GM18867 (cell line): ENCODE measurements at regions not wholly inside any gene's neighbourhood (a gene's known extent, or its start where the extent isn't known, plus 50 kb on each side); places are given as distances from the start of the nearest gene placed in this dataset.
"Not testable (repeated sequence)": the region's sequence is repeated elsewhere in the genome, so short reads cannot be mapped to it uniquely, and the experiment has no call there.

Experiments
- ATAC-seq: cut with Tn5 transposase; IDR thresholded peaks from one replicate; pipeline ENCODE4 v1.9.1; 2021; ENCODE audit warnings: mild to moderate bottlenecking, moderate library complexity; ENCODE audit not compliant: unreplicated experiment

DNA sequence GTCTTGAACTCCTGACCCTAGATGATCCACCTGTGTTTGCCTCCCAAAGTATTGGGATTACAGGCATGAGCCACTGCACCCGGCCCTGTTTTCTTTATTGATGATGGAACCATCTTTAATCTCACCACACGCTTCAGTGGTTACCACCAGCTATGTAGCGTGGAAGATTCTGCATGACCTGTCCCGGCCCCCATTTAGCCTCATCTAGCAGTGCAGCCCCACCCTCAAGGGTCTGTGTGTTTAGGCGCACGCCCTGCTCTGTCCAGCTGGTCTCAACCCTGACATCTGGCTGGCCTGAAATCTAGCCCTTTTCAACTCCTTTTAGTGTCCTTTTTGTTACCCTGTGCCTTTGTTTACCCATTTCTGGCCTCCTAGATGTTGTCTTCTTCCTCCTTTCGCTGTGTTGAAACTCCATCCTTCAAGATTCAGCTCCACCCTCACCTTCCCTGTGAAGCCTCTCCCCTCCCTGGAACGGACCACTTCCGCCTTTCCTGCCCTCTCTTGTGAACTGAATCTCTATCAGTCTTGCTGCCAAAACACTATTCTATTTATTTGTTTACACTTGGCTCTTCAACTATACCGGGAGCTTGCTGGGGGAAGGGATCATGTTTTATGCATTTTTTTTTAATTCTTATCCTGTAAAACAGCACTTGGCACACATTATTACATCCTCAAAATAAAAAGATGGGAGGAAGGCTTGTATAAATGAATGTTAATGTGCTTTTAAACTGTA lies 101.0 kb upstream of the MTHFD1L start:
- ATAC-seq = peak; percentile 15

DNA sequence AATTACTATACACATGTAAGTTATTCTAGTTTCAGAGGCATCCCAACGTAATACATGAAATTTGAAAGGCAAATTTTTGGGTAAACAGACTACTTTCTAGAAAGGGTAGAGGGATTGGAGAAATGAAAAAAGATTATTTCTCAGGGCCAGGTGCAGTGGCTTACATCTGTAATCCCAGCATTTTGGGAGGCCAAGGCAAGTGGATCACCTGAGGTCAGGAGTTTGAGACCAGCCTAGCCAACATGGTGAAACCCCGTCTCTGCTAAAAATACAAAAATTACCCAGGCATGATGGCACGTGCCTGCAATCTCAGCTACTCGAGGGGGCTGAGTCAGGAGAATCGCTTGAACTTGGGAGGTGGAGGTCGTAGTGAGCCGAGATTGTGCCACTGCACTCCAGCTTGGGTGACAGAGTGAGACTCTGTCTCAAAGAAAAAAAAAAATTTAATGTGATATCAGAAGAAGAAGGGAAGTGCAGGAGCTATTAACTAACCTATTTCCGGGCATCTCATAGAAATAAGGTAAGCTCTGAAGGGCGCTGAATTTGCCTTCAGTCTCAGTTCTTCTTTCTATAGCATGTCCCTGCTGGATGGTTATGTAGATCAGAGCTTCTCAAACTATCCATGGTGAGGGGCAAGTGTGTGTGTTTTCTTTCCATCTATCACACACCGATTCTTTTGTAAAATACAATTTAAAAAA lies 100.3 kb upstream of the MTHFD1L start:
- peak; percentile 95 for ATAC-seq

DNA sequence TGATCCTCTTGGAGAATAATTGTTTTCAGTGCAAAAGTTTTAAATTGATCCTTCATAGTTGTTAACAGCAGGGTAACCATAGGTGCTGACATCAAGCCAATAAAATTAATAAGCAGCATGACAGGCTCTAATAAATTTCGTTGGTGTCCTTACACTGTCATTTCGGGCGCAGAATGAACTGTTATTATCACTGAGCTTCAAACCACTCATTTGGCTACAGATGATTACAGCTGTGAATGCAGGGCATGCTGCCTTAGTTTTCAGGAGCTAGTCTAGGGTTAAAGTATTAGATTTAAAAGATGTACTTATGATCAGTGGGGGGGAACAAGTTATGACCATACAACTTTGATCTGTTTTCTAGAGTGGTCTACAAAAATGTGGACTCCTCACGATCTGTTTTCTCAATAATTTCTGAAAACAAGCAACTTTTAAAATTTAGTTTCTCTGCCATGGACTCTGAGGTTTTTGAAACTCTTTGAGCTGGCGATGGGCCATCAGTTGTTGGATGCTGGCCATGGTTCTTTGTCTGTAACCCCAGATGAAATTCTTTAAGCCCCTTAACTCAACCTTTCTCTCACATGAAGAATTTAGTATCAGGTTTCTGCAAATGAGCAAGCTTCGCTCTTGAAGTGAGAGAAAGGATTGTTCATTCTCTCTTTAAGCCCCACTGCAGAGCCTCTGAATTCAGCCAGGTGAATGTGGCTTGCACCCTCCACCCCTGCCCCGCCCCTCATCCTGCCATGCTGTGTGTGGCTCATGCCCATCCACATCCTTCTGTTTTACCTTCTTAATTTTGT lies 99.1 kb upstream of the MTHFD1L start:
- ATAC-seq = no peak

DNA sequence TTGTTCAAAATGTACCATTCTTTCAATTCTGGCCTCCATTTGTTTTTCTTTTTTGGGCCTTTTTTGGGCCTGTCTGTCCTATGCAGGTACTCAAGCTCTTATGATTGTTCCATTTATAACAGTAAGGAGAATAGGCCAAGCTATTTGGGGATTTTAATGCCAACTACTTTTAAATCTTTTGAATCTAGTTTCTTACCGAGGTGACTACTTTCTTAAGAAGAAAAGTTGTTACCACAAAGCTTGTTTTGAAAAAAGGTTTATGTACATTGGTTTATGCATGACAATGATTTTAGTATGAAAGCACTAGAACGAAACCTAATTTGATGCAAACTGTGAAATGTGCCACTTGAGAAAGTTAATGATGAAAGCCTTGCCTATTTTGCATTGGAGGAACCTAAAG lies 98.3 kb upstream of the MTHFD1L start:
- ATAC-seq = no peak

DNA sequence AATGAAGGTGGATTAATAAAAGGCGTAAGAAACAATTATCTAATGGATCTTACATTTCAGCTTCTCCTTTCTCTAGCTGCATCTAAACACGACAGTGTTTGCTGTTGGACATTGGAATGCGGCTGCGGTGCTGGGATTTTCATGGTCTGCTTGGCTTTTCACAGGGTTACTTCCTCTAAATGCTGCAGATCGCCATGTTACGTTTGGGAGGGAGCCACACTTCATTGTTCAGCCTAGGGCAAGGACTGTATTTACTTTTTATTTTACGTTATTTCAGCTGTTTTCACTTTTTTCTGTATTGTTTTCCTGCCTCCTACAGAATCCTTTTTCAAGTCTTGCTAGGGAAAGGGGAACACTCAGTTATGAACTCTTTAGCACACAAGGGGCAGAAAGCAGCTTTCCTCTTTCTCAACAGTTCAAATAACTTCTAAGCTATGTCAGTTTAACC lies 97.9 kb upstream of the MTHFD1L start:
- ATAC-seq = no peak

DNA sequence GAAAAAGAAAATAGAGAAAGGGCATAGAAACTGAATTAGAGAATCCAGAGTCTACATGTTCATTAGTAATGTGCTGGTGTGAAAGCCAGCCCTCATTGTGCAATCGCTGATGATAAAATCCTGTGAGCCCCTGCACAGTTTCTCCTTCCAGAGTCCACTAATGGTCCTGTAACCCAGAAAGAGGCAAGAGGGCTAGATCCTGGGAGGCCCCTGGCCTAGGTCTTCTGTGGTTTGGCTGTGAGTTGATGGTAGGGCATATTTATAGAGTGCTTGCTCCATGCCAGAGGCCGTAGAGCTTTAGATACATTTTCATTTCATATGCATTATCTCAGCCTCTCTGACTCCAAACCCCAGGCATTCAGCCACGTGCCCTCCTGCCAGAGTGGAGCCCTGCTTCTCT lies 94.9 kb upstream of the MTHFD1L start:
- ATAC-seq = no peak

DNA sequence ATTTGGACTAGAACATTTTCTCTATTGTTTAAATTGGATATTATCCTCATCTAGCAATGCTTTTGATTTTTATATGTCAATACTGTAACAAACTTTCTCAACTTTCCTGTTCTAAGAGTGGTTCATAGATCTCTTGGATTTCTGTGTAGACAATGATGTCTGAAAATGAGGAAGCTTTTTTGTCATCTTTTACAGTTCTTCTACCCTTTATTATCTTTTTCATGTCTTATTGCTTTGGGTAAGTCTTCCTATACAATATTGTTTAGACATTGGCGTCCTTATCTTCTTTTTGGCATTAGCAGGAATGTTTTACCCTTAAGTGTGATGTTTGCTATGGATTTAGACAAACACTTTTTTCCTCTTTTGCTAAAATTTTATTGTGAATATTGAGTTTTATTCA lies 91.5 kb upstream of the MTHFD1L start:
- ATAC-seq = no peak

DNA sequence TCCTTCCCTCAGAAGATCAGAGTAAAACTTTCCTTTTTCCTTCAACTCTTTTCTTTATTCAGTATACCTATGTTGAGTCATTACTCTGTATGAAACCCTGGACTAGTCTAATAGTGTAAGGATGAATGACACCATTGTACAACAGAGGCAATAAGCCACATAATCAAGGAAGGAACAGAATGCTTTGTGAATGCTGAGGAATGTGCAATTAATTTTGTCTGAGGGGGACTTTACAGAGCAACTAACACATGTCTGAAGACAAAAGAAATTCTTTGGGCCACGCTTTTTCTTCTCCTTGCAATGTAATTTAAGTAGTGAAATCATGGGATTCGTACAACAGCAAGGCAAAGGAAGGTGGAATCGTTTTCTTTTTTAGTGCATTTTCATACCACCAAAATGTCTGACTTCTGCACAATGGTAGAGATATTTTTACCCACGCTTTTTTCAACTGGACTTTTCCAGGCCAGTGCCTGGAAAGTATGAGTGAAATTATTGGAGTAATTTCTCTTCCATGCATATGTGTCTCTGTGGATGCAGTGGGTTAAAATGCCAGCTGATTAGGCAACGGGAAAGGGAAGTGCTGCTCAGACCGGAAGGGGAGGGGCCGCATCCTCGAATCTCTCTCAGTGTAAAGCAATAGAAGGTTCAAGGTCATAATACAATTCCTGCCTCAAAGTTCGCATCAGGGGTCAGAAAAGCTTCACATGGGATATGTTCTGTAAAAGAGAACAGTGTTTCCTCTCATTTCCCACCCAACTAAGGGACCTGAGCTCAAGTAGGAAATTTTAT lies 89.9 kb upstream of the MTHFD1L start:
- ATAC-seq = no peak

DNA sequence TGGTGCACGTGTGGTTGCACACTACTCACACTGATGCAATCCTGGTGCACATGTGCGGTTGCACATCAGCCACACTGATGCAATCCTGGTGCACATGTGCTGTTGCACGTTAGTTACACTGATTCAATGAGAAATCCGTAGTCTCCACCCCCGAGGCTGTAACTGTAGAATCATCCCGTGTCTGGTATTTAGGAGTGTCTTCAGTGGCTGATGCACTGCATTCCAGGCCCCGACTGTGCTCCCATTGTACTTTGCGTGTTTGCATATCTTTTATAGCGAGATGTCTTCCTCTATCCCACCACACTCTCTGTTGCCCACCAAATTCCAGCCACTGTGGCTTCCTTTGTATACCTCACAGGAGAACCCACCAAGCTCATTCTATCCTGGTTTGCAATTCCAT lies 87.8 kb upstream of the MTHFD1L start:
- no peak for ATAC-seq

DNA sequence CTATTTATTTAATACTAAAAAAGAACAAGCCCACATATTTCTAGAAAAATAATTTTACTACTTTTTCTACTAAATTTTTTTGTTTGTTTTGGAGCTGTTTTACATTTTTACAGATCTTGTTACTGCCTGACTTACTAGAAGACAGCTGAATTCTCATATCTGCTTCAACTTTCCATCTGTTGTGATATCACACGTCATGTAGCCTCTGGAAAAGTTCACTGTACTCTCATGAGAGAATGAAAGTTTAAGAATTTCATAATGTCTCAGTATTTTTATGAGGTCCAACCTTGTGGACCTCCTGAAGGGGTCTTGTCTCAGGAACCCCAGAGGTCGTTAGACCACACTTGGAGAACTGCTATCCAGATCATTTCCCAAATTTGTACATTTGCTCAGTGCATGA lies 81.7 kb upstream of the MTHFD1L start:
- no peak for ATAC-seq

DNA sequence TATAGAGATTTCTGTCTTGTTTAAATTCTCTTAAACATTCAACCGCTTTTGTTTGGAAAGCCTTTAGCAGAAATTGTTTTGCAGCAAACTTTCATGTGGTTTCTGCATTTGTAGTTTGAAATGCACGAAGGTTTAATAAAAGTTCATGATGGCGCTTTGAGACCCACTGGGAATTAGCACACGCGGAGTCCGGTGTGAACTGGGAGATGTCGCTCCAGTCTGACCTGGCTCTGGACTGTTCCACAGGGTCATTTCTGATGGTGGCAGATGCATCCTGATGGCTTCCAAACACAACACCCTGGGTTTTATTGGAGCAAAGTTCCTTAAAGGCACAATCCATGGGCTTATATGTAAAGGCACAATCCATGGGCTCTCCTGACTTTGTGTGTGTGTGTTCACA lies 78.1 kb upstream of the MTHFD1L start:
- no peak for ATAC-seq

DNA sequence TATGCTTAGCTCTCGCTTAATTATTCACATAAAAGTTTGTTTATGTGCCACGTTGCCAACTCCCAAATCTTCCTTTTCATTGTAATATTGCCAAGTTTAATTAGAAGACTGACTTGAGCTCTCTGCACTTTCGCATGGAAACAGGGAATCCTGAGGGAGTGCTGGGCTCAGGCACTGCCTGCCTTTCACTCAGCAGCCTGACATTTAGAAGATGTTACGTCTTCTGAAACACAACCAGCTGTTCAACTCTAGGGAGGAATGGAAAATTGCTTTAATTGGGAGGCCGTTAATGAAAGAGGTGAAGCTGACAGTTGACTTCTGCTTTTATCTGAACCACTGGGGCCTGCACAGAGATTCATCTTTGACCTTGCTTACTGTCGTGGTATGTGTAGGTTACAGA lies 77.4 kb upstream of the MTHFD1L start:
- no peak for ATAC-seq

DNA sequence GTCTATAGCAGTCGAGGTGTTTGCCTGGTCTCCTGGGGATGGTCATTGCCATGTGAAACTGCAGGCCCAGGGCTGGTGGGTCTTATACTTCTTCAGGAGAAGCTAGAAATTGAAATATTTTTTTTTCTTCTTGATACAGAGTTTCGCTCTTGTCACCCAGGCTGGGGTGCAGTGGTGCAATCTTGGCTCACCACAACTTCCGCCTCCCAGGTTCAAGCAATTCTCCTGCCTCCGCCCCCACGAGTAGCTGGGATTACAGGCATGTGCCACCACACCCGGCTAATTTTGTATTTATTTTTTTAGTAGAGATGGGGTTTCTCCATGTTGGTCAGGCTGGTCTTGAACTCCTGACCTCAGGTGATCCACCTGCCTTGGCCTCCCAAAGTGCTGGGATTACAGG lies 75.6 kb upstream of the MTHFD1L start:
- not testable (repeated sequence) for ATAC-seq

DNA sequence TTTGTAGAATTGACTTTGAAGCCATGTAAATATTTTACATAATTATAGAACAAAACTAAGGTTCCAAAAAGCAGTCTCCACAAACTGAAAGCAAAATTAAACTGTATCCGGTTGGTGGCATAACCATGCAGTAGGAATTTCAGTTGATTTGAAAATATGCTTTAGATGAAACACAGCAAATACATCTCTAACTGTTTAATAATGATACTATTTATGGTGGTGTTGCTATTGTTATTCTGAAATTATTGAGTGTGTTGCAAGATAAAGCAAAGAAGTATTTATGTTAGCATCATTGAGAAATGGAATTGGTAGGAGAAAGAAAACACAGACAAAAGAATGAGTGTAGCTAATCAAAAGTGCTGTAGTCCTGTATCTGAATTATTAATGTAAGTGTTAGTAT lies 73.8 kb upstream of the MTHFD1L start:
- ATAC-seq = no peak

DNA sequence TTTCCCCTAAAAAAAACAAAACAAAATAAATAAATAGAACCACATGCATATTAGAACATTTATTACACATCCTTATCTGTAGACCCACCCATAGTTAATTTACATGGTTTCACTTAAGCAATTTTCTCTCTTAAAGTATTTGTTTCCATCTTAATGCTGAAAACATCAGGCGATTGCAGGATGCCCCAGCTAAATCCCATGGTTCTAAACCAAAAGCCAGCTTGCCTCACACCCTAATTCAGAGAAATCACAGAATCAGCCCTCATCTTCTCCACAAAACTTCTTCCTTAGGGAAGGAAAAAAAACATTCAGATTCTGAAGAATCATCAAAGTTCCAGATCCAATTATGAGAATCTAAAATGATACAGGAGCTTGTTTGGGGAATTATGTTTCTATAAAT lies 67.6 kb upstream of the MTHFD1L start:
- ATAC-seq = no peak

DNA sequence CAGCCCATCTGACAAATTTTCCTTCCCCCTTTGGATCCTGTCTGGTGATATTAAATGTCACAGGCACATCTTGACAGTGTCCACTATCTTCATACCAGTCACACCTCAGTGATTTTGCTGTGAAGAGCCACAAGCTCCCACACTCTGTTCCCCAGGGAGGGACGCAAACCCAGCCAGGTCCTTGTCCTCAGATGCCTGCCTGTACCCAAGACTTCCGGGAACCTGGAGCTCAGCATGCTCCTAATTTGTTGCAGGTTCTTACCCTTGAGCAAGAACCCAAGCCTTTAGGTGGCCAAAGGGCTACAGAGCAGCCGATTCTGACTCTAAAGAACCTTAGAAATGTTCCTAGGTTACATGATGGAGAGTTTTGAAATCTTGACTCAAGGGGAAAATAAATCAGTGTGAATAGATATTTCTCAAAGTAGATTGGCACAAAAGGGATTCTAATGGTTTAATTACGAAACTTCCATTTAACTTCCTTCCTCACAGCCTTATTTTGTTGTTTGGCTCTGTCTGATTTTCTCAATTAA lies 66.2 kb upstream of the MTHFD1L start:
- ATAC-seq = no peak

DNA sequence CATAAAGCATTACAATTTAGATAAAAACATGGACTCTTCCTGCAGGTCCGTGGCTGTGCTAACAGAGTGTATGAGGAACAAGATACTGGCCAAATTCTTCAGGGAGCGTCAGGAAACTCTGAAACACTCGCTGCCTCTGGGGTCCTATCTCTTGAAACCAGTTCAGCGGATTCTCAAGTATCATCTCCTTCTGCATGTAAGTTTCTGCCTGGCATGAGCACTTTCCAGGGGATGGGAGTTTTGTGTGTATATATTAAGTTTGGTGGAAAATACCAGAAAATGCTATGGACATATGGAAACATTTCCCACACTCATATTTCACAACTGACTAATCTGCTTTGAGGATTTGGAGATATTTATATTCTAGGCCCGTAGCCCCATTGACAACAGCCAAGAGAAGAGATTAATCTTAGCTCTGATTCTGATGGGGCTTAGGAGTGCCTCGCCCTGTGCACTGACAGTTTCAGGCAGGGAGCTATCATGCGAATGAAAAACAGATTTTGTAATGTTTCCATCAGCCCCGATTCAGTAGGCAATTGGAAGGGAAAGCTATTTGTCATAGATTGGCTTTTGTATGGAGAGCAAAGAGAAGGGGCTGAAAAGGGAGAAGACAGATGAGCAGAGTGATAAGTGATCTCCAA lies 64.7 kb upstream of the MTHFD1L start:
- ATAC-seq = no peak

DNA sequence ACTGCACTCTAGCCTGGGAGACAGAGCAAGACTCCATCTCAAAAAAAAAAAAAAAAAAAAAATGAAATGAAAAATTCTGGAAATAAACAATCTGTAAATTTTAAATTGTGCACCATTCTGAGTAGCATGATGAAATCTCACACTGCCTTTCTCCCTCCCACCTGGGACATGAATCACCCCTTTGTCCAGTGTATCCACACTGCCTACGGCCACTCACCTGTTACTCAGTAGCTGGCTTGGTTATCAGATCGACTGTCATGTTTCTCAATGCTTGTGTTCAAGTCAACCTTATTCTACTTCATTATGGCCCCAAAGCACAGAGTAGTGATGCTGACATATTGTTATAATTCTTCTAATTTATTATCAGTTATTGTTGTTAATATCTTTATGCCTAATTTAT lies 58.7 kb upstream of the MTHFD1L start:
- ATAC-seq = no peak

DNA sequence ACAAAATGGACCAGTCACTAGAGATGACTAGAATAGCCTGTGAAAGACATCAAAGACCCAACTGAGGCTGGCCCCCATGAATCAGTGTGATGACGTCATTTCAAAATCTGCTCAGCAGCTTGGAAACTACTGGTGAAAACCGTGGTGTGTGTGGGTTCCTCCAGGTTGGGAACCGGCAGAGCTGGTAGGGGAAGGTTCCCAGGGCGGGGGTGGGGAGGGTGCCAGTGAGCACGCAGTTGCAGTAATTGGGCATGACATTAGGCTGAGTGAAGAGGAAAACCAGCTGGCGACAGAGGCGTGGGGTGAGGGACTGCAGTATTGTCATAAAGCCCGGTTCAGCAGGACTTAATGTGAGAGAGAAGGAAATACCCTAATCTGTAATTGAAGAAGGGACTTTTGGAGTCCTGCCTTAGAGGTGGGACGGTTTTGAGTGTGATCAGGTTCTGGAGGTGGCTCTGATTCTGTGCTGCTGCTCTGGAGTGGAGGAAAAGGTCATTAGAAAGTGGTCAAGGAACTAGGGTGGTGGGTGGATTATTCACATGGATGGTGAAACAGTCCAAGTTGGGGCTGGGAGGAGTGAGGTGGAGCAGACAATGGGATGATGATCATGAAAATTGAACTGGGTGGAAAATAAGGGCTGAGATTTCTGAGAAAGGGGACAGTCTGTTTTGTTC lies 52.0 kb upstream of the MTHFD1L start:
- ATAC-seq = peak; percentile 55

DNA sequence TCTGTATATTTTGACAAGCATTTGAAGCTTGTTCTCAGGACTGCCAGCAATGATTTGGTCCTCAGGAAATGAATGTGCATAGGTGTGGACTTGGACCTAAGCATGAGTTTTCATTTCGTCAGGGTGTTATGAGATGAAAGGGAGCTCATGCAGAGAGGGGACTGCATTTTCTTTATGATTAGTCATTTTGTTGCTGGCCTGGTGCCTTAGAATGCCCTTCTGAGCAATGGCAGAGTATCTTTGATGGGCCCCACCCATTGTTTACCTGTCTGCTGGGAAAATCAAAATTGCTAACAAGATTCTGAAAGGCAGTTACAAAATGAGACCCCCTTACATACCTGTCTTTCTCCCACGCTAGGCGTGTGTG lies 51.5 kb upstream of the MTHFD1L start:
- peak; percentile 55 for ATAC-seq
